BLaER1 treated with 17β-estradiol and CSF1 and Interleukin-3, amounts not matched to agents 10 nM and 100 nM (cell line): ENCODE measurements at regions not wholly inside any gene's neighbourhood (a gene's known extent, or its start where the extent isn't known, plus 50 kb on each side); places are given as distances from the start of the nearest gene placed in this dataset.

ENCODE experiments used
- H3K27ac ChIP-seq, 11 experiments: shearing (Covaris generic); formaldehyde crosslinking; 2 replicates each; pipeline ENCODE4 v1.8.1; 2022
- H3K27me3 ChIP-seq, 11 experiments: shearing (Covaris generic); formaldehyde crosslinking; 2 replicates each; pipeline ENCODE4 v1.8.1; 2022
- H3K36me3 ChIP-seq, 11 experiments: shearing (Covaris generic); formaldehyde crosslinking; 2 replicates each; pipeline ENCODE4 v1.8.1; 2022
- H3K4me1 ChIP-seq, 10 experiments: shearing (Covaris generic); formaldehyde crosslinking; 2 replicates each; pipeline ENCODE4 v1.8.1; 2022
- H3K4me2 ChIP-seq, 11 experiments: shearing (Covaris generic); formaldehyde crosslinking; 2 replicates each; pipeline ENCODE4 v1.8.1; 2022
- H3K4me3 ChIP-seq, 10 experiments: shearing (Covaris generic); formaldehyde crosslinking; 2 replicates each; pipeline ENCODE4 v1.8.1; 2022
- H3K9ac ChIP-seq, 11 experiments: shearing (Covaris generic); formaldehyde crosslinking; 2 replicates each; pipeline ENCODE4 v1.8.1; 2022
- H3K9me3 ChIP-seq, 11 experiments: shearing (Covaris generic); formaldehyde crosslinking; replicated peaks in 1 of 11; 2 replicates each; pipeline ENCODE4 v1.8.1; 2022
- H4K20me1 ChIP-seq, 11 experiments: shearing (Covaris generic); formaldehyde crosslinking; 2 replicates each; pipeline ENCODE4 v1.8.1; 2022
- Cebpa-rat ChIP-seq, 11 experiments: shearing (Covaris generic); IDR thresholded peaks; 2 replicates each; pipeline ENCODE4 v1.8.1; 2022

DNA sequence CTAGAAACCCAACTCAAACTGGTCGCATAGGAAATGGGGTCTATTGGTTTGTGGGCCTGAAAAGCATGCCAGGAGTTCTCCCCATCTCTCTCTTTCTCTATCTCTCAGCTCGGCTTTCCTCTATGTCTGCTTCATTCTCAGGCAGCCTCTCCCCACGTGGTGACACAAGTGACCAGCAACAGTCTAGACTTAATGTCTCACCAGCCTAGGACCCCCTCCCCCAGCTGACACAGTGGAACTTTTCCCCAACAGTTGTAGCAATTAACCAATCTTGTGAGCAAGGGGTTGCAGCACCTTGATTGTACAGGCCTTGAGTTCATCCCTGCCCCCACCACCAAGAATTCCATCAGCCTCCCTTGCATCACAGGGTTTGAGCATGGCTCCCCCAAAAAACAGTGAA is 159.8 kb upstream of the KIT start:
- Histone ChIP-seq H3K27ac (no peak overlapping the region), H3K4me3 (no peak overlapping the region), H3K9me3 (0 out of 22 replicates have a peak, but pooled peaks cover 0 to 4% (median 0%) of the 10 kb centered on the region in 11 experiments), H3K4me1 (peaks cover 0 to 12% (median 8%) of the 10 kb centered on the region in 10 experiments; a peak in 14 of 20 replicates), H3K36me3 (no peaks in the 10 kb centered on the region), H3K9ac (no peak overlapping the region), H3K4me2 (no peak overlapping the region), H4K20me1 (no peaks in the 10 kb centered on the region), H3K27me3 (no peaks in the 10 kb centered on the region)
- no peak for TF ChIP-seq Cebpa-rat (IDR thresholded peaks at IDR 0.05)

DNA sequence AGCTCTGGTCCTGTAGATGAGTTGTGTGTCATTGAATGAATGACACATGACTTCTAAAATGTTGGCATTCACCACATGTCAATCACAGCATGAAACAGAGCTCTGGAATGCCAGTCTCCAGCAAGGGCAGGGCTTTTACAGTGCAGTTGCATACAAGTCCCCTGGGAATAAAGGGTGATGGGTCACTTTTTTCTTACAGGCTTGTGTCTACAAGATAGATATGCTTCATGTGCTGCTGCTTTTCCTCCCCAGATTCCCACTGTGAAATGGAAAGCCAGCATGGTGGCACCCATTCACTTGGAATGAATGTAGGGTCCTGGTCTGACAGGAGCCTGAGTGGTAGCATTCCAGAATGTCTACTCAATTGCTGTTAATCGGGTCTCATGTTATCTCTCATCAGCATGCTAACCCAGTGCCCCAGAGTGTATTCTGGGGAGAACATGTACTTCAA is 159.1 kb upstream of the KIT start:
- Histone ChIP-seq H3K4me2 (no peak overlapping the region), H3K27ac (no peak overlapping the region), H4K20me1 (no peaks in the 10 kb centered on the region), H3K9me3 (no peaks in the 10 kb centered on the region), H3K27me3 (no peaks in the 10 kb centered on the region), H3K9ac (no peak overlapping the region), H3K4me1 (peaks cover 0 to 12% (median 8%) of the 10 kb centered on the region in 10 experiments; a peak in 14 of 20 replicates), H3K36me3 (no peaks in the 10 kb centered on the region), H3K4me3 (no peak overlapping the region)
- no peak for TF ChIP-seq Cebpa-rat (IDR thresholded peaks at IDR 0.05)

DNA sequence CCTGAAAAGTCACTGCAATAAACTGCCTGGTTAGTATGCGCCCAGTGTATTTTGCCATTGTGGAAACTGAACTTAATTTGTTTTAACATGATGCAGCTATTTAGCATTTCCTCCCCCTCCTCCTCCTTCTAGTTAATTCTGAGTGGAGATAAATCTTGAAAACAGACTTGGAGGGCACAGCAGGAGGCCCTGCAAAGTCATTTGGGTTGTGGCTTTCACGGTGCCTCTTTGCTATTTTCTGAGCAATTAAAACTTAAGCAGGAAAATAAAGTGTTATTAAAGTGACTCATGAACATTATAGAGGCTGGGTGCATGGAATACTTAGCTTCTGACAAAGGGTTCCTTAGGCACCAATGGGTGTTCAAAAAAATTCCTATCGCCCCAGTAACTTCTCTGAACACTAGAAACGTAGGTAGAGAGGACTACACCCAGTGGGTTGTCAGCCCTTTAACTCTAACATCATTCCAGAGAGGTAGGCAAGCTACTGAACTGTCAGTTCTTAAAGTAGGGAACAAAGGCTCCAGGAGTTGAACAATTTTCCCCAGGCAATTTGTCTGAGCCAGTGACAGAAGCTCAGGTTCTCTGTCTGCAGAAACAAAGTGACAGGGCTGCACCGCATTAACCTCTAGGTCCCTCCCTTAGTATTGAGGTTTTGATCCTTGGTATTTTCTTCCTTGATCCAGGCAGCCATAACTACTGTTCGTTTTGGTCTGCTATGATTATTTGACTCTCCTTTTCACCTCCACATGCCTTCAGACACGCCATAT is 158.3 kb upstream of the KIT start:
- no peaks in the 10 kb centered on the region for H3K27me3 ChIP-seq
- H3K9ac ChIP-seq = no peak overlapping the region
- H3K4me2 ChIP-seq = no peak overlapping the region
- H3K36me3 ChIP-seq = no peaks in the 10 kb centered on the region
- no peak overlapping the region for H3K4me3 ChIP-seq
- H4K20me1 ChIP-seq = no peaks in the 10 kb centered on the region
- TF ChIP-seq Cebpa-rat (IDR thresholded peaks at IDR 0.05) = no peak
- no peak overlapping the region for H3K27ac ChIP-seq
- no peaks in the 10 kb centered on the region for H3K9me3 ChIP-seq
- H3K4me1 ChIP-seq = peaks cover 0 to 12% (median 8%) of the 10 kb centered on the region in 10 experiments; a peak in 14 of 20 replicates

DNA sequence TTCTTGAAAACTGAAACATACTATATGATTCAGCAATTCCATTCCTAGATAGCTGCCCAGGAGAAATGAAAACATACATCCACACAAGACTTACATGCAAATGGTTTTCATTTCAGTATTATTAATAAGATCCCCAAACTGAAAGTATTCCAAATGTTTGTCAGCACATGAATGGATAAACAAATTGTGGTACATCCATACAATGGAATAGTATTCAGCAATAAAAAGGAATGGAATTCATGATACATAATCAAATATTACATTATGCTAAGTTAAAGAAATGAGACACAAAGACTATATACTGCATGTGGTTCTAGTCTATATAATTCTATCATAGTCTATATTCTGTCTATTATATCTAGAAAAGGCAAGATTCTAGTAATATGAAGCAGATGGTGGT is 152.4 kb upstream of the KIT start:
- no peak overlapping the region for H3K9ac ChIP-seq
- H3K27me3 ChIP-seq = no peaks in the 10 kb centered on the region
- no peaks in the 10 kb centered on the region for H3K4me1 ChIP-seq
- H3K27ac ChIP-seq = no peak overlapping the region
- no peaks in the 10 kb centered on the region for H4K20me1 ChIP-seq
- no peak overlapping the region for H3K4me3 ChIP-seq
- peaks cover 11 to 14% (median 12%) of the 10 kb centered on the region in 11 experiments; a peak in 19 of 22 replicates for H3K9me3 ChIP-seq
- no peak overlapping the region for H3K4me2 ChIP-seq
- H3K36me3 ChIP-seq = no peaks in the 10 kb centered on the region
- no peak for TF ChIP-seq Cebpa-rat (IDR thresholded peaks at IDR 0.05)

DNA sequence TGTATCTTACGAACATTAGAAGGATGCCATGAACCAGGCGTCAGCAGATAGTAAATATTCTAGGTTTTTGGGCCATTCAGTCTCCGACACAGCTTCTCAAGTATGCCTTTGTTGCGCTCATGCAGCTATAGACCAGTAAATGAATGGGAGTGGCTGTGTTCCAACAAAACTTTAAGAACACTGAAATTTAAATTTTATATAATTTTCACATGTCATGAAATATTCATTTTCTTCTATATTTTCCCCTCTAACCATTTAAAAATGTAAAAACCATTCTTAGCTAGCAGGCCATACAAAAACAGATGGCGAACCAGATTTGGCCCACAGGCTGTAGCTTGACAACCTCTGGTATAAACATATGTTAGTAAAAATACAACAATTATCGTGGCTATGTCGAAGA is 151.8 kb upstream of the KIT start:
- Histone ChIP-seq H3K27me3 (no peaks in the 10 kb centered on the region), H3K4me2 (no peak overlapping the region), H3K9me3 (peaks cover 11 to 14% (median 12%) of the 10 kb centered on the region in 11 experiments; a peak in 19 of 22 replicates), H4K20me1 (no peaks in the 10 kb centered on the region), H3K9ac (no peak overlapping the region), H3K4me1 (no peaks in the 10 kb centered on the region), H3K4me3 (no peak overlapping the region), H3K27ac (no peak overlapping the region), H3K36me3 (no peaks in the 10 kb centered on the region)
- no peak for TF ChIP-seq Cebpa-rat (IDR thresholded peaks at IDR 0.05)

DNA sequence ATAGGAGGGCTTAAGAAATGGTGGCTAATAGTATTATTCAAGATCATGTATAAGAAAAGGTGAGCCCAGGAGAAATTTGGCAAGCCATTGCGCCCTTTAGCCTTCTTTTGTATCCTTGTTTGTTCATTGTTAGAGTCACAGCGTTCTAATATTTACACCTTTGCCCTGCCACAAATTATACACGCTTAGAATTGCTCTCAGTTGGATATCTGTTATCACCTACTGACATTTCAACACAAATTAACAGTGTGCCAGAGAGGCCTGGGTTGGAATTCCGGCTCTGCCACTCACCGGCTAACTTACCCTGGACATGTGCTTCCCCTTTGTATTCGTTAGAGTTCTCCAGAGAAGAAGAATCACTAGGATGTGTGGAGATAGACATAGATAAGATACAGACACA is 148.7 kb upstream of the KIT start:
- no peaks in the 10 kb centered on the region for H3K36me3 ChIP-seq
- no peak overlapping the region for H3K4me3 ChIP-seq
- H3K4me1 ChIP-seq = no peaks in the 10 kb centered on the region
- no peaks in the 10 kb centered on the region for H4K20me1 ChIP-seq
- H3K27ac ChIP-seq = no peak overlapping the region
- no peaks in the 10 kb centered on the region for H3K27me3 ChIP-seq
- H3K4me2 ChIP-seq = no peak overlapping the region
- H3K9me3 ChIP-seq = peaks cover 11 to 14% (median 12%) of the 10 kb centered on the region in 11 experiments; a peak in 19 of 22 replicates
- TF ChIP-seq Cebpa-rat (IDR thresholded peaks at IDR 0.05) = no peak
- H3K9ac ChIP-seq = no peak overlapping the region

DNA sequence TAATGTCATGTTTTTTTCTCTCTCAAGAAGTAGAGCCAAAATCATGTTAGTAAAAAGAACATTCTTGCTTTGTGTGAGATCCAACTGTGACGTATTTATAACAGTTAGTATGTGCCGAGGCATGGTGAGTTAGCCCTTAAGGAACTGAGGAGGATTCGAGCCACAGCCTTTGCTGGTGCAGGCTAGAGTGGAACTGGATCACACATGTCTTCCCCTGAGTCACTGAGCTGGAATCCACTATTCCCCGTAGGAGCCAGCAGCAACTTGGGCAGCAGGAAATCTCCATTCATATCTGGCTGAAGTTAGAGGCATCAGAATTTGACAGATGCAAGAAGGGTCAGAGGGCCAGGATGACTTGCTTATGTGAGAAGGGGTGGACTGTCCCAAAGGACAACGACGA is 144.6 kb upstream of the KIT start:
- H3K9ac ChIP-seq = no peak overlapping the region
- TF ChIP-seq Cebpa-rat (IDR thresholded peaks at IDR 0.05) = no peak

DNA sequence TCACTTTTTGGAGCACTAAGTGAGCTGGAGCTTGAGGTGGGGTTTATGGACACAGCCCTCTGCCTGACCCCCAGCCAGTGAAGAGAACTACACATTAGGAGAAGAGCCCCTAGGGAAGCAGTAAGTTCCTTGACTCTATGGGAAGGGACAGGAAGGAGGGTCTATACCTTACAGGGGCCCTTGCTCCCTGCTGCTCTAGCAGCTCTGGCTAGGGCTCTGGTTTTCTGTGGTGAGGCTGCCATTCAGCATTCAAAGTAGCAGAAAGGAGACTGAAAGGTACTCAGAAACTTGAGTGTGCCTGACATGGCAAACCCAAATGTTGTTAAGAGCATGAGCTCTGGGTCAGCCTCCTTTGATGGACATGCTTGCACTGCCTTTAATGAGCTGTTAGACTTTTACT is 144.0 kb upstream of the KIT start:
- H3K27me3 ChIP-seq = no peaks in the 10 kb centered on the region
- H3K9ac ChIP-seq = no peak overlapping the region
- H3K4me3 ChIP-seq = no peak overlapping the region
- TF ChIP-seq Cebpa-rat (IDR thresholded peaks at IDR 0.05) = no peak
- H4K20me1 ChIP-seq = no peaks in the 10 kb centered on the region
- no peak overlapping the region for H3K4me2 ChIP-seq
- H3K4me1 ChIP-seq = no peaks in the 10 kb centered on the region
- H3K9me3 ChIP-seq = no peaks in the 10 kb centered on the region
- H3K36me3 ChIP-seq = no peaks in the 10 kb centered on the region
- no peak overlapping the region for H3K27ac ChIP-seq

More for the DNA sequence above, 144.6 kb upstream of the KIT start:
- H3K27me3 ChIP-seq = no peaks in the 10 kb centered on the region
- H3K9me3 ChIP-seq = no peaks in the 10 kb centered on the region
- H3K4me1 ChIP-seq = no peaks in the 10 kb centered on the region
- H3K4me2 ChIP-seq = no peak overlapping the region
- no peak overlapping the region for H3K27ac ChIP-seq
- no peaks in the 10 kb centered on the region for H4K20me1 ChIP-seq
- H3K4me3 ChIP-seq = no peak overlapping the region
- no peaks in the 10 kb centered on the region for H3K36me3 ChIP-seq

DNA sequence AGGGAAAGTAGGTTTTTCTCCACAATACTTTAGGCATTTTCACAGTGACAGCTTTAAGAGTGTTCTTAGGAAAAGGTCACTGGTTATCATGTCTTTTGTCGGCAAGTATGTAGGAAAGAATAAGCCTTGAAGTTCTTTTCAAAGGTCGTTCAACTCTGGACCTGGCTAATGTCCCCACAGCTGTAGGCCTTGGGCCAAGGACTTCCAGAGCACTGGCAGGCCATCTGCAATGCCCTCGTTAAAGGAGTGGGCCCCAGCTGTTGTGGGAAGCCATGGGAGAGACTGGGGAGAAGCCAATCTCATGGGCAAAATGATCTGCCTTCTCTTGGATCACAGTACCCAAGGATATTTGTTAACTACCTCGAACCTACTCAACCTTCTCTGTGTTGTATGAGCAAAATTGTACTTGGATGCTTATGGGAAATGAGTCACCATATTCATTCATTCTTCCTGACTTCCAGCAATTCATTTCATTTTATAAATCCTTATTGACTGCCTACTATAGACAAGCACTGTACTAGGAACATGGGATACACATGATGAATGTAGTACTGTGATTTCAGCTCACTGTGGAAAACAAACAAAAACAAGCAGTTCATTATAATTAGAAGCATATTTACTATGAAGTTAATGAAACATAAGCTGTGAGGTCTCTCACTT is 141.1 kb upstream of the KIT start:
- no peak for TF ChIP-seq Cebpa-rat (IDR thresholded peaks at IDR 0.05)
- Histone ChIP-seq H3K27me3 (no peaks in the 10 kb centered on the region), H3K9me3 (no peaks in the 10 kb centered on the region), H3K27ac (no peak overlapping the region), H3K4me1 (no peaks in the 10 kb centered on the region), H3K4me2 (no peak overlapping the region), H3K36me3 (no peaks in the 10 kb centered on the region), H3K9ac (no peak overlapping the region), H4K20me1 (no peaks in the 10 kb centered on the region), H3K4me3 (no peak overlapping the region)
